Erythroblast (primary cell): ENCODE measurements at regions not wholly inside any gene's neighbourhood (a gene's known extent, or its start where the extent isn't known, plus 50 kb on each side); places are given as distances from the start of the nearest gene placed in this dataset.
A peak's percentile ranks its signal among the peaks of the same experiment; 100 is the strongest.
"Not testable (repeated sequence)": the region's sequence is repeated elsewhere in the genome, so short reads cannot be mapped to it uniquely, and the experiment has no call there.

Experiments used
- DNase-seq, 2 experiments: peaks; one replicate each; lab custom pipeline; 2025; lab: John Stamatoyannopoulos, UW
- GATA1 ChIP-seq: IDR thresholded peaks from 2 replicates; pipeline ENCODE4 v1.6.1; 2011; ENCODE audit warnings: low read depth, mild to moderate bottlenecking, control low read depth, low read length, moderate library complexity
- POLR2A ChIP-seq: IDR thresholded peaks from 2 replicates; pipeline ENCODE4 v1.6.1; 2011; ENCODE audit warnings: mild to moderate bottlenecking, low read length

DNA sequence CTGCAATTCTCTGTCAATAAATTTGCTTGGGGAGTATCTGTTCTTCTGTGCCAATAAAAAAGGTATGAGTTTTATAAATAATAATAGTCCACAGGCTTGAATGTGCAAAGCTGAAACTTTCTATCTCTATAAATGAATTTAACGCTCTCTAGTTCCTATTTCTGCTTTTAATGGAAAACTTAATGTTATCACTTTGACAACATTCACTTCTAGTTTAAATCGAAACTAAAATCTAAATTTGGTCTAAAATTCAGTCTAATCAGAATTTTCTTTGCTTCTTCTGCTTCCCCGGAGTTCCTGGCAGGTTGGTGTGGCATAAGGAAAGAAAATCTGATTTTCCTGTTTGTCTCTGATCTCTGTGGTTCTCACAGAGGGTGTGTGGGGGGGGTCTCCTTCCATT lies 450.1 kb upstream of the TBL1XR1 start:
- TF ChIP-seq POLR2A: no peak
- TF ChIP-seq GATA1: no peak
- no peak for DNase-seq

DNA sequence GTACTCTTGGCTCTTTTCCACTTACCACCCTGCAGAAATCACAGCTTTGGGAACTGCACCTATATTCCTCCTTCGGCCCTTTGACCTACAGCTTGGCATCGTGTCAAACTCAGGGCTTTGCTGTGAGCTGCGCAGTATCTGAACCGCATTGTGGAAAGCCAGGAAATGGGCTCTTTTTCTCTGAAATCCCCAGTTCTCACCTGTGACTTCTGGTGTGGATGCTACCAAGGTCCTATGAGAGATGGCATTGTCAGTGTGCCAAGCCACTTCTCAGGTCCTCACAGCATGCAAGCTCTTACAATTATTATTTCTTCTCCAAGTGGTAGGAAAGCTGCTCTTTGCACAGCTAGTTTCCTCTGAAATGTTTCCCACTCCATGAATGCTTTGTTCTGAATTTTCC lies 450.6 kb upstream of the TBL1XR1 start:
- no peak for DNase-seq
- TF ChIP-seq POLR2A: no peak
- TF ChIP-seq GATA1: no peak

DNA sequence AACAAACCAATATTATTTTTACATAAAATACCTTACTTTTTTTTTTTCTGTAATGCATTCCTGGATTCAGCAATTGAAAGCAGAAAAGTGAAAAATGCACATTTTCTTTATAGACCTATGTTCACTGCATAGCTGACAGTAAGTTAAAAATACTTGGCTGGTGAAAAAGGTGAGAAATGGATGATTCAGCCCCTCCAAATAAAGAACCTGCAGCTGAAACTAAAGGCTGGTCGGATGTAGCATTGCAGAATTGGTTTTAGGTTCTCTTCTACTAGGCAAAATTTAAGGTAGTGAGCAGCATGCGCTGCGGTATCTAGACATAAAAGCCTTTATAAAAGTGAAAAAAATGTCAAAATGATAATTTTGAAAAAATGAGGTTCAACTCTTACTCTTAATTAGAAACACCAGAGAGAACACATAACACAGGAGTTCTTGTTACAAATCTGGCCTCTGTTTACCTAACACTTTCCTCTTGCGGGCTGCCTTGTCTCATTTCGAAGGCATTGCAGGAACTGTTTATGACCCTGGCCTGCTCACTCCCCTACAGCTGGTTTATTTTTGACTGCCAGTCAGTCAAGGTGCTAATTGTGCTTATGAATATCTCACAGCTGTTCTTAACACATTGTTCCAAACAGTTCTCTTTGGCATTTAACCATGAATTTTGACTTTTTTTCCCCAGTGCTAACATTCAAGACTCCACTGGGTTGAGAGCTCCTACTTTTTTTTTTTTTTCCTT lies 455.4 kb upstream of the TBL1XR1 start:
- TF ChIP-seq POLR2A (no peak), GATA1 (no peak)
- DNase-seq: no peak

DNA sequence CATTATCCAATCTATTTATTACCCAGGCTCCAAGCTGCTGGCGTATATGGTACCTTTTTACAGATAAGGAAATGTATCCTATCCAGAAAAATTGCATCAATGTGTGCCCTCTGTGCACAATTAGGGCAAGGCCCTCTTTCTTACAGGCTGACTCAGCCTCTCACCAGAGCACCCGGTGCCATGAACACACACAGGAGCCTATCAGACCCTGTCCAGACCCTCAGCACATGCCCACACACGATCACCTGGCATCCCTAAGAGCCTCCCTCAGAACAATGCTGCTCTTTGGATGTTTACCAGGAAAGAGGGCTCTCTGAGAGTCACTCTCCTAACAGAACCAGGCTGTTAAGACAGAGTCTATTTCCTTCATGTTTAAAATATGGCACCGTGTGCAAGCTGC lies 460.0 kb upstream of the TBL1XR1 start:
- TF ChIP-seq POLR2A: no peak
- no peak for TF ChIP-seq GATA1
- DNase-seq: no peak

DNA sequence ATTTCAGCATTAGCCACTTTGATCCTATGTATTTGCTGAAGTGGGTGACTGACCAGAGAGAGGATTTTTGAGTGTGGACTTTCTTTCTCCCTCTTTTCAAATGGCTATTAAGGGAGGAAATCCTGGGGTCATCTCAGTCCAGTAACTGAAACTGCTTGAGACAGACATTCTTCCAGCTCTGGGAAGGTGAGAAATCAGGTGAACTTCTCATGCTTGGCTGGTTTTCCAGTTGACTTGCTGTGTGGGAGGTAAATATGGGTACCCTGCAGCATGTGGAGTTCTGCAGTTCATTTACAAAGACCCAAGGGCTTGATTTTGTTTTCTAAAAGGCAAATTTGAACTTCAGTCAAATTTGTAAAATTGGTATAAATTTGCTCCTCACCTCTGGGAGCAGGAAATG lies 461.1 kb upstream of the TBL1XR1 start:
- no peak for DNase-seq
- TF ChIP-seq POLR2A (no peak), GATA1 (no peak)

DNA sequence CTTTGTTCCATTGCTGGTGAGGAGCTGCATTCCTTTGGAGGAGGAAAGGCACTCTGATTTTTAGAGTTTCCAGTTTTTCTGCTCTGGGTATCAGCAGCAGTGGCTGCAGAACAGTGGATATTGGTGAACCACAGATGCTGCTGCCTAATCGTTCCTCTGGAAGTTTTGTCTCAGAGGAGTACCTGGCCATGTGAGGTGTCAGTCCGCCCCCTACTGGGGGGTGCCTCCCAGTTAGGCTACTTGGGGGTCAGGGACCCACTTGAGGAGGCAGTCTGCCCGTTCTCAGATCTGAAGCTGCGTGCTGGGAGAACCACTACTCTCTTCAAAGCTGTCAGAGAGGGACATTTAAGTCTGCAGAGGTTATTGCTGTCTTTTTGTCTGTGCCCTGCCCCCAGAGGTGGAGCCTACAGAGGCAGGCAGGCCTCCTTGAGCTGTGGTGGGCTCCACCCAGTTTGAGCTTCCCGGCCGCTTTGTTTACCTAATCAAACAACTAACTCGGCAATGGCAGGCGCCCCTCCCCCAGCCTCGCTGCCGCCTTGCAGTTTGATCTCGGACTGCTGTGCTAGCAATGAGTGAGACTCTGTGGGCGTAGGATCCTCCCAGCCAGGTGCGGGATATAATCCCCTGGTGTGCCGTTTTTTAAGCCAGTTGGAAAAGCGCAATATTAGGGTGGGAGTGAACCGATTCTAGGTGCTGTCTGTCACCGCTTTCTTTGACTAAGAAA lies 467.3 kb upstream of the TBL1XR1 start:
- DNase-seq: not testable (repeated sequence)

DNA sequence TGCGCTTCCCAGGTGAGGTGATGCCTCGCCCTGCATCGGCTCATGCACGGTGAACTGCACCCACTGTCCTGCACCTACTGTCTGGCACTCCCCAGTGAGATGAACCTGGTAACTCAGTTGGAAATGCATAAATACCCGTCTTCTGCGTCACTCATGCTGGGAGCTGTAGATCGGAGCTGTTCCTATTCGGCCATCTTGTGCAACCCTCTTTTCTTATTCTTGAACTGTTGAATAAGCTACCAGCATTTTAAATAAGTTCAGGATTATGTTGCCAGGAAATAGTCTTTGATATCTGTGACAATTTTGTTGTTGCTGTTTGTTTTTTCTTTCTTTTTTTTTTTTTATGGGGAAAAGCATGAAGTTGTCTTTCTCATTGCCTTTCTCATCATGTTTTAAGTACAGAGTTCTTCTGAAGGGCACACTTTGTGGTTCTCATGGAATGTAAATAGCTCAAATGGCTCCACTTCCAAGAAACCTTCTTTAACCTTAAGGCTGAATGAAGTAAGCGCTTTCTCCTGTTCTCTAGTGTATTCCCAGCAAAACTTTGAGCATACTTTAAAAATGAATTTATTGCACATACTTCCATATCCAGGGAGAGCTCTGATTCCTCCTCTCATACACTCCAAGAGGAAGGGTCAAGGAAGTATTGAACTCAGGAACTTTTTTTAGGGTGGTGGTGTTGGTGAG lies 468.0 kb upstream of the TBL1XR1 start:
- no peak for DNase-seq
- TF ChIP-seq POLR2A (no peak), GATA1 (no peak)

DNA sequence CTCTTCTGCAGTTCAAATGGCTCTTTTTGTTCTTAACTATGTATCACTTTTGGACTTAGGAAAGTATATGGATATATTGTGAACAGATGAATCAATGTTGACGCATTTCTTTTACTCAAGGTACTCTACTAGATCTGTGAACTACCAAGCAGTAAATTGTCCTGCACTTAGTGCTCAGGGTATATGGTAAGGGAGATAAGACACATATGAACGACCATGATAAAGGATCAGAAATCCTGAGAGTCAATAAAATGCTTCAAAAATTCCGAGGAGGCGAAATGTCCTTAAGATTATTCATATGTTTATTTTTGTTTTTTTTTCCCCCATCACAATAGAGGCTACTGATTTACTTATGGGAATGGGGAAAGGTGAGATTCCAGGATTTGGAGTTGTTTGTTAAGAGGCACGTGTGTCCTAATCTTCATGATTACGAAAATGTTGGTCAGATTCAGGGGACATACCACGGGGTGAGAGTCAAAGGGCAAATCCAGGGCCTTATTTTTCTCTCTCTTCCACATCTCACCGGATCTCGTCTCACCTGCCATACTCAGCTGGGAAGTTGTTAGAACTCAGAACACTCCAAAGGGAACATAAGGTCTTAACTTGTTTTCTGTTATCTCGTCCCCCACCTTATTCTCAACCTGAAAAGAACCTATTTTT lies 475.1 kb upstream of the TBL1XR1 start:
- no peak for TF ChIP-seq GATA1
- no peak for TF ChIP-seq POLR2A

DNA sequence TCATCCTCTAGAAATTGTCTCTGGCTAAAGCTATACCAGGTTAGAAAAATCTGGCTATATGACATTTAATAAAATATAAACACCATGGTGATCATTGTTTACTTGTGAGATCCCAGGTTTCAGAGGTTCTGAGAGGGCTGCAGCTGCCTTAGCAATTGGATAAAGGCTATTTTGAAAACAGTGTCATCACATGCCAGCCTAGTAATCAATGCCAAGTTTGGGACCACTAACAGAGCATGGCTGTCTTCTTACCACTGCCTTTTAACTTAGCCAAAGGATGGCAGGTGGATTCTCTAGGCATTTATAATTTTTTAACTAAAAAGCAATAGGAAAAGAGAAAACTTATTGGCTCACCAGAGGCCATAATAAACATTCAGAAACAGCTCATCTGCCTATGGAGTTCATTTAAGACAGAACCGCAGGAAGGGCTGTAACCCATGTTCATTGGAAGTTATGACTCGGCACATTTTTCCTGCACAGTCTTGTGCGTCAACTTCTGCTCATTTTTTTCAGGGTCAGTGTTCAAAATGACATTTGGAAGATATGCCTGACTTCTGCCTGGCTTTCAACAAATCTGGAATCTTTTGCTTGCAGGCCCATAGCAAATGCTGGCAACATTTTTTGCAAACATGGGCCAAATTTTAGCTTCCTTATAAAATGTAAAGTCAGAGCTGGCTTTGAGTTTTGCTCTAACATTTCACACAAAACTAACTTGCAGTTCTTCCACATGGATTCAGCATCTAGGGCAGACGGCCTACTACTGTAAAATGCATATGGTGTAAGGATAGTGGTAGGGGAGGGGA lies 476.0 kb upstream of the TBL1XR1 start:
- peak; percentile 11 to 26 for DNase-seq
- TF ChIP-seq POLR2A (no peak), GATA1 (no peak)

More for the DNA sequence above, 475.1 kb upstream of the TBL1XR1 start:
- peak in 1 of 2 experiments; percentile 6 for DNase-seq

DNA sequence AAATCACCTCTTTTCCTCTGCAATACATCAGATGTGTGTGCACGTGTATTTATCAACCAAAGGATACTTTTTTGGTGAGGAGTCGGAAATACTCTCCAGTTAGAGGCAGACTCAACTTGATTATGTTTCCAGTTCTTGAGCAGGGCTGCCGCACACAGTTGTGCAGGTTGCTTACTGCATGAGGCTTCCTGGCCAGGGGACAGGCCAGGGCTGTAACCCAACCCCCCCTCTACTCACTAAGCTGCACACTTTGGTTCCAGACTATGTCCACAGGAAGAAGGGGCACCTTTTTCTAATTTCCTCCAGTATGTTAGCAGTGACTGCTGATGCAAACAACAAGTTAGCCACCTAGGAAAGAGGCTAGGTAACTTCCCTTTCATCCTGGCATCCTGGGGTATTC lies 476.9 kb upstream of the TBL1XR1 start:
- no peak for DNase-seq
- TF ChIP-seq GATA1: no peak
- no peak for TF ChIP-seq POLR2A

DNA sequence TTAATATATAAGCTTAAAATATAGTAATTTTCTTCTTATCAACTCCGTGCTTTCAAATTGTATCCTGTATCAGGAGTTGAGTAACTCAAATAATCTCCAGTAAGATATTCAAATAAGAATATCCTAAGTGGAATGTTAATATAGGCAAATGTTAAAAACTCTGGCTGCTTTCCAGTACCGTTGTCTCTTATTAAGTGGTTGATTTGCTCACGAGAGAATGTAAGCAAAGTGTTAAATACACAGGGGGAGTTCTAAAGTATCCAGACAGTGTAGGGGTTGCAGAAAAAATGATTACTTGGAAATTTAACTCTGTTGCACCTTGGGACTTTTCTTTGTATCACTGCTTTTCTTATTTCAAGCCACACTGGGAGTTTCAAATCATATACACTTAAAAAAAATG lies 478.9 kb upstream of the TBL1XR1 start:
- no peak for DNase-seq
- TF ChIP-seq GATA1: no peak
- no peak for TF ChIP-seq POLR2A

DNA sequence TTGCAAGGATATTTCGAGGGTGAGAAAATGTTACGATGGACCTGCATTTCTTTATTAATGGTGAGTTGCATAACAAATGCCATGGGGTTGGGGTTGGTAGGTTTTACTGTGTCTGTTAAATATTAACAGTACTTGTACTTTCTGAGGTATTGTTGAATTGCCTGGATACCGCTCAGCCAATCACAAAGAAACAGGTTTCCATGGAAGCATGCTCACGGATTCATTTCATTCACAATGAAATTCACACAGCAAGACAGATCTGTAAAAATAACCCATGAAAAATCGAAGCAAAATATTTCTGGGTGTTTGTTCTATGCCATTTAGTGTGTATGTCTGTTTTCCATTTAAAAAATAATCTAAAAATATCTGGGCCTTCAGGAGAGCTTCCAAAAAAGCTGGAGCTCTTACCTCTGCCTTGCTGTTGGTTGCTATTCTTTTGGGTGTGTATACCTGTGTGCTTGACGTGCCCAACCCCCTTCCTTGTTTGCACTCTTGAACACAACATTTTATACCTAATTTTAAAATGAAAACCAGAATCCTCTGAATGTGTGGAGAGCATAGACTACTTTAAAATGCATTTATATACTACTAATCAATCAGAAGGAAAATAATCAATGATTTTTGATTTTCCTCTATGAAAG lies 479.8 kb upstream of the TBL1XR1 start:
- TF ChIP-seq GATA1 (no peak), POLR2A (no peak)
- DNase-seq: no peak

DNA sequence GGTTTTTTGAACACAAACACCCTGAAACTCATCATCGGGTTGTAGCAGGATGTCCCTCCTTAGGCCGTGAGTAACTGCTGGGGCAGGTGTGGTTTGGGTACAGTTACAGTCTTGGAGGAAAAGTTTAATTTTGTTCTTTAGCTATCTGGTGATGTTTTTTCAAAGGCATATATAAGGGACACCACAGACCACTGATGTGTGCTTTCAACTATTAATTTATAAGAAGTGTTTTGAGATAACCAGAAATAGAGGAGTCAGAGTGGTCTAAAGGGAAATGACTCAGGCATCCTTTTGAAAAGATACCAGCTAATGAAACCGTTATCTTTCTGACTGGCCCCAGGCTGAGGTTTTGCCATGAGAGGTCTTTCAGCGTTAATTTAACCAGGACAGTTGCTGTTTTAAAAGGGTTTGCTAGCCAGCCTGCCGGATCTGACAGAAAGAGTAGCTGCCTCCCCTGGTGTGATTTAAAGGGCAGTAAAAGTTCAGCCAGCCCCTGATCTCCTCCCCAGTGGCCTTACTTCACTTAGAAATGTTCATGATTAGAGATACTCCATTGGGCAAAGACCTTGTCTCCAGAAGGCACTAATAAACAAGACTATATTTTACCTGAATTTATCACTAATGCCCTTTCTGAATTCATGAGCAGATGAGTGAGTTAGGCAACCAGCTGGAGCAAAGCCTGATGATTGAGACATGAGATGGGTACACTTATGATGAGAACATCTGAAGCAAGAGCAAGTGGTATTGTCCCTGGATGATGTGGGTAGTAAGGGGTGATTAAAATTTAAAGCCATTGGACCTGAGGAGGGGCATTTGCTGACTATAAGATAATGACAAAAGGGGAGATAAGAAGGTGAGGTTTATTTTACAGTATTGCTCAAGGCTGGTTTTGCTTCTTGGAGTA lies 482.5 kb upstream of the TBL1XR1 start:
- DNase-seq: peak; percentile 11 to 12
- no peak for TF ChIP-seq POLR2A
- TF ChIP-seq GATA1: no peak
